ENCODE measurements at regions not wholly inside any gene's neighbourhood (a gene's known extent, or its start where the extent isn't known, plus 50 kb on each side); places are given as distances from the start of the nearest gene placed in this dataset.

- Mint-ChIP-seq H3K9me3 (peaks cover 0 to 12% (median 0%) of the 10 kb centered on the region in 11 donors), H3K4me1 (peaks cover 2 to 41% (median 20%) of the 10 kb centered on the region in 7 donors), H3K27me3 (peaks cover 0 to 28% (median 0%) of the 10 kb centered on the region in 5 donors), H3K4me3 (no peak overlapping the region), H3K36me3 (peaks cover 0 to 5% (median 0%) of the 10 kb centered on the region in 5 donors), H3K27ac (no peak overlapping the region)
- Histone ChIP-seq H3K27ac (ENCODE audit: low read depth, low read length) (no peak overlapping the region), H3K4me1 (ENCODE audit: control insufficient read depth in 2 of 2, insufficient read depth in 2 of 2, low read length in 2 of 2) (peaks cover 6 to 34% of the 10 kb centered on the region in 2 donors), H3K27me3 (ENCODE audit: control insufficient read depth in 2 of 2, insufficient read depth in 2 of 2, low read length in 2 of 2) (no peaks in the 10 kb centered on the region), H3K9me3 (ENCODE audit: control insufficient read depth in 2 of 3, low read length in 3 of 3) (no peaks in the 10 kb centered on the region), H3K4me3 (ENCODE audit: low read length) (no peak overlapping the region), H3K36me3 (ENCODE audit: control insufficient read depth in 2 of 3, insufficient read depth in 3 of 3, low read length in 3 of 3) (no peaks in the 10 kb centered on the region)
- intact Hi-C loops (cut with micrococcal nuclease), result no loop called here
- ChIA-PET POLR2A (interaction anchor here (1.1 kb wide), 1 partner anchor 14 kb away, joined by 3 read pairs; no protein-coding TSS in a partner anchor), CTCF (no interaction called here)
- DNase-seq (no peak), ATAC-seq (no peak)
Measured at GRCh38 chr2:12060886-12061285, 314.5 kb downstream of the LPIN1 start.

GRCh38 chr2:12061286-12062052 is 315.0 kb downstream of the LPIN1 start:
- H3K36me3 ChIP-seq (ENCODE audit: control insufficient read depth in 2 of 3, insufficient read depth in 3 of 3, low read length in 3 of 3), result no peaks in the 10 kb centered on the region
- no peak for DNase-seq
- no peaks in the 10 kb centered on the region for H3K9me3 ChIP-seq (ENCODE audit: control insufficient read depth in 2 of 3, low read length in 3 of 3)
- H3K27me3 Mint-ChIP-seq, result peaks cover 0 to 29% (median 0%) of the 10 kb centered on the region in 5 donors
- intact Hi-C loops (cut with micrococcal nuclease), result no loop called here
- ATAC-seq, result no peak
- H3K27ac Mint-ChIP-seq, result no peak overlapping the region
- H3K9me3 Mint-ChIP-seq, result peaks cover 0 to 12% (median 0%) of the 10 kb centered on the region in 11 donors
- peaks cover 0 to 5% (median 0%) of the 10 kb centered on the region in 5 donors for H3K36me3 Mint-ChIP-seq
- POLR2A ChIA-PET, result interaction anchor here (1.1 kb wide), 1 partner anchor 15 kb away, joined by 3 read pairs; no protein-coding TSS in a partner anchor
- CTCF ChIA-PET, result no interaction called here
- H3K27me3 ChIP-seq (ENCODE audit: control insufficient read depth in 2 of 2, insufficient read depth in 2 of 2, low read length in 2 of 2), result no peaks in the 10 kb centered on the region
- peaks cover 2 to 38% (median 20%) of the 10 kb centered on the region in 7 donors for H3K4me1 Mint-ChIP-seq
- H3K4me1 ChIP-seq (ENCODE audit: control insufficient read depth in 2 of 2, insufficient read depth in 2 of 2, low read length in 2 of 2), result peaks cover 6 to 34% of the 10 kb centered on the region in 2 donors
- no peak overlapping the region for H3K4me3 ChIP-seq (ENCODE audit: low read length)
- H3K27ac ChIP-seq (ENCODE audit: low read depth, low read length), result no peak overlapping the region
- H3K4me3 Mint-ChIP-seq, result peak overlapping the region in 1 of 10 donors; percentile 23

DNA sequence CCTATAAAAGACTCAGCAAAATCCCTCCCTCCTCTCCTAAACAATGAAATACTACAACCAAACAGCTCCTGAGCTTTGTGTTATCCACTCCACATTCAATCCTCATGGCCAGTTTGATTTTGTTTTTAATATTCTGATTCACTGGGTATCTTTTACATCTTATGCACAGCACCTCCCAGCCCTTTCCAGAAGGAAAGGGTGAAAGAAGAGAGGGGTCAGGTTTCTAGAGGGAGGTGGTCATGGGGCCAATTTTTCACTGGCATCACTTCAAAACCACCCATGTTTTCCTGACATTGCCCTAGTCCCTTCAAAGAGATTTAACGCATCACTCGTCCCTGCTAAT is 315.6 kb downstream of the LPIN1 start:
- no peaks in the 10 kb centered on the region for H3K27me3 ChIP-seq (ENCODE audit: control insufficient read depth in 2 of 2, insufficient read depth in 2 of 2, low read length in 2 of 2)
- Mint-ChIP-seq H3K27ac (no peak overlapping the region), H3K27me3 (peaks cover 0 to 29% (median 0%) of the 10 kb centered on the region in 5 donors), H3K4me1 (peaks cover 4 to 36% (median 23%) of the 10 kb centered on the region in 7 donors), H3K36me3 (peaks cover 0 to 5% (median 0%) of the 10 kb centered on the region in 5 donors), H3K9me3 (peaks cover 0 to 12% (median 0%) of the 10 kb centered on the region in 11 donors), H3K4me3 (peak overlapping the region in 1 of 10 donors; percentile 23)
- CTCF ChIA-PET, result no interaction called here
- H3K9me3 ChIP-seq (ENCODE audit: control insufficient read depth in 2 of 3, low read length in 3 of 3), result no peaks in the 10 kb centered on the region
- intact Hi-C loops (cut with micrococcal nuclease), result no loop called here
- H3K36me3 ChIP-seq (ENCODE audit: control insufficient read depth in 2 of 3, insufficient read depth in 3 of 3, low read length in 3 of 3), result no peaks in the 10 kb centered on the region
- H3K4me3 ChIP-seq (ENCODE audit: low read length), result no peak overlapping the region
- no peak overlapping the region for H3K27ac ChIP-seq (ENCODE audit: low read depth, low read length)
- DNase-seq (no peak), ATAC-seq (no peak)
- peaks cover 6 to 32% of the 10 kb centered on the region in 2 donors for H3K4me1 ChIP-seq (ENCODE audit: control insufficient read depth in 2 of 2, insufficient read depth in 2 of 2, low read length in 2 of 2)
- POLR2A ChIA-PET, result no interaction called here

GRCh38 chr2:12063210-12063609 is 316.8 kb downstream of the LPIN1 start:
- Mint-ChIP-seq H3K27me3 (peaks cover 0 to 27% (median 0%) of the 10 kb centered on the region in 5 donors), H3K27ac (no peak overlapping the region), H3K4me3 (peak overlapping the region in 1 of 10 donors; percentile 79), H3K4me1 (peaks cover 5 to 25% (median 20%) of the 10 kb centered on the region in 7 donors), H3K9me3 (peaks cover 0 to 12% (median 0%) of the 10 kb centered on the region in 11 donors), H3K36me3 (peaks cover 0 to 5% (median 0%) of the 10 kb centered on the region in 5 donors)
- Histone ChIP-seq H3K9me3 (ENCODE audit: control insufficient read depth in 2 of 3, low read length in 3 of 3) (no peaks in the 10 kb centered on the region), H3K4me3 (ENCODE audit: low read length) (no peak overlapping the region), H3K36me3 (ENCODE audit: control insufficient read depth in 2 of 3, insufficient read depth in 3 of 3, low read length in 3 of 3) (no peaks in the 10 kb centered on the region), H3K27me3 (ENCODE audit: control insufficient read depth in 2 of 2, insufficient read depth in 2 of 2, low read length in 2 of 2) (no peaks in the 10 kb centered on the region), H3K27ac (ENCODE audit: low read depth, low read length) (no peak overlapping the region), H3K4me1 (ENCODE audit: control insufficient read depth in 2 of 2, insufficient read depth in 2 of 2, low read length in 2 of 2) (peaks cover 6 to 21% of the 10 kb centered on the region in 2 donors)
- intact Hi-C loops (cut with micrococcal nuclease), result no loop called here
- ChIA-PET CTCF (no interaction called here), POLR2A (no interaction called here)
- DNase-seq (no peak), ATAC-seq (no peak)

GRCh38 chr2:12064153-12064552 is 317.7 kb downstream of the LPIN1 start:
- H3K4me1 ChIP-seq (ENCODE audit: control insufficient read depth in 2 of 2, insufficient read depth in 2 of 2, low read length in 2 of 2), result peaks cover 5 to 19% of the 10 kb centered on the region in 2 donors
- no peaks in the 10 kb centered on the region for H3K27me3 ChIP-seq (ENCODE audit: control insufficient read depth in 2 of 2, insufficient read depth in 2 of 2, low read length in 2 of 2)
- H3K36me3 ChIP-seq (ENCODE audit: control insufficient read depth in 2 of 3, insufficient read depth in 3 of 3, low read length in 3 of 3), result no peaks in the 10 kb centered on the region
- DNase-seq (no peak), ATAC-seq (peak; percentile 83)
- intact Hi-C loops (cut with micrococcal nuclease), result no loop called here
- no peak overlapping the region for H3K27ac ChIP-seq (ENCODE audit: low read depth, low read length)
- peaks cover 5 to 21% (median 16%) of the 10 kb centered on the region in 7 donors for H3K4me1 Mint-ChIP-seq
- no peak overlapping the region for H3K27ac Mint-ChIP-seq
- peaks cover 0 to 5% (median 0%) of the 10 kb centered on the region in 5 donors for H3K36me3 Mint-ChIP-seq
- peaks cover 0 to 12% (median 0%) of the 10 kb centered on the region in 11 donors for H3K9me3 Mint-ChIP-seq
- ChIA-PET POLR2A (interaction anchor here (0.8 kb wide), 1 partner anchor 21 kb away, joined by 3 read pairs; no protein-coding TSS in a partner anchor), CTCF (interaction anchor here (1.5 kb wide), 1 partner anchor 9 kb away, joined by 3 read pairs; no protein-coding TSS in a partner anchor)
- peak overlapping the region in 1 of 10 donors; percentile 79 for H3K4me3 Mint-ChIP-seq
- H3K27me3 Mint-ChIP-seq, result peaks cover 0 to 22% (median 0%) of the 10 kb centered on the region in 5 donors
- H3K4me3 ChIP-seq (ENCODE audit: low read length), result no peak overlapping the region
- no peaks in the 10 kb centered on the region for H3K9me3 ChIP-seq (ENCODE audit: control insufficient read depth in 2 of 3, low read length in 3 of 3)

- Mint-ChIP-seq H3K27ac (no peak overlapping the region), H3K4me1 (peaks cover 3 to 17% (median 5%) of the 10 kb centered on the region in 7 donors), H3K36me3 (peaks cover 0 to 5% (median 0%) of the 10 kb centered on the region in 5 donors), H3K27me3 (peaks cover 0 to 16% (median 0%) of the 10 kb centered on the region in 5 donors), H3K4me3 (no peak overlapping the region), H3K9me3 (peaks cover 0 to 12% (median 0%) of the 10 kb centered on the region in 11 donors)
- ATAC-seq (no peak), DNase-seq (no peak)
- Histone ChIP-seq H3K27ac (ENCODE audit: low read depth, low read length) (no peak overlapping the region), H3K4me3 (ENCODE audit: low read length) (no peak overlapping the region), H3K4me1 (ENCODE audit: control insufficient read depth in 2 of 2, insufficient read depth in 2 of 2, low read length in 2 of 2) (peaks cover 0 to 19% of the 10 kb centered on the region in 2 donors), H3K9me3 (ENCODE audit: control insufficient read depth in 2 of 3, low read length in 3 of 3) (no peaks in the 10 kb centered on the region), H3K36me3 (ENCODE audit: control insufficient read depth in 2 of 3, insufficient read depth in 3 of 3, low read length in 3 of 3) (no peaks in the 10 kb centered on the region), H3K27me3 (ENCODE audit: control insufficient read depth in 2 of 2, insufficient read depth in 2 of 2, low read length in 2 of 2) (no peaks in the 10 kb centered on the region)
- POLR2A ChIA-PET, result interaction anchor here (1.0 kb wide), 1 partner anchor 103 kb away, joined by 3 read pairs; no protein-coding TSS in a partner anchor
- intact Hi-C loops (cut with micrococcal nuclease), result no loop called here
- CTCF ChIA-PET, result no interaction called here
Measured at GRCh38 chr2:12066116-12066515, 319.7 kb downstream of the LPIN1 start.

Measured in naive thymus-derived CD4-positive, alpha-beta T cell (primary cell).